NCI-H345 (cell line): ENCODE measurements at regions not wholly inside any gene's neighbourhood (a gene's known extent, or its start where the extent isn't known, plus 50 kb on each side); places are given as distances from the start of the nearest gene placed in this dataset.
"Not testable (repeated sequence)": the region's sequence is repeated elsewhere in the genome, so short reads cannot be mapped to it uniquely, and the experiment has no call there.

Experiments
- DNase-seq: peaks from one replicate; lab custom pipeline; 2025; lab: John Stamatoyannopoulos, UW

DNA sequence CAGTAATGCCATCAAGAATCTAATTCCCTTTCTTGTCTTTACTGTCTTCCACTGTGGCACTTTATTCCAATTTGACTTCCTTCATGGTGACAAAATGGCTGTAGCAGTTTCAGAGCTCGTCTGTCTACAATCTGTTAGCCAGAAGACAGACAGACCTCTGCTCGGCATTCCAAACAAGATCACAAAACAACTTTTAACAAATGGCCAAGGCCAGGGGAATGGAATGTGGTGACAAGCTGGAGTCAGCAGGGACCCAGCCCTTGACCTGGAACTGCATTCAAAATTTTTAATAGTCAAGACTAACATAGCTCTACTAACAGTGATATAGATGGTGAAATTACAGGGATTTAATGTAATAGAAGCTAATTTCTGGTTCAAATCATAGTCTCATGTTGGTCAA, 637.2 kb downstream of the ETS1 start:
- DNase-seq, result no peak

DNA sequence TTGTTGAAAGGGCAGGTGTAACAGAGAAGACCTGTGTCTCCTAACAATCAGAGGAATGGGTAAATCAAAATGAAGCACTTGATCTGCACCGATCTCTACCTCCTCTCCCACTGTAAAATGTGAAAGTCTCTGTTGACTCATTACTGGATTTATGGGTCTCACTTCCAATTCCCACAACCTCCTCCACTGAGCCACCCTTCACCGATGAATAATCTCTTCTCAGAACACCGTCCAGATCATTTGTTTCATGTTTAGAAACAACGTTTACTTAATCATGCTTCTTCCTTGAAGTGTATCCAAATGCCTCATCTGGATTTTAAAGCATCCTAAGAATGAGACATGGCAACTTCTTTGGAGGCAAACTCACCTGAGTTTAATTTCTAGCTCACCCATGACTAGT, 643.6 kb downstream of the ETS1 start:
- DNase-seq, result no peak

DNA sequence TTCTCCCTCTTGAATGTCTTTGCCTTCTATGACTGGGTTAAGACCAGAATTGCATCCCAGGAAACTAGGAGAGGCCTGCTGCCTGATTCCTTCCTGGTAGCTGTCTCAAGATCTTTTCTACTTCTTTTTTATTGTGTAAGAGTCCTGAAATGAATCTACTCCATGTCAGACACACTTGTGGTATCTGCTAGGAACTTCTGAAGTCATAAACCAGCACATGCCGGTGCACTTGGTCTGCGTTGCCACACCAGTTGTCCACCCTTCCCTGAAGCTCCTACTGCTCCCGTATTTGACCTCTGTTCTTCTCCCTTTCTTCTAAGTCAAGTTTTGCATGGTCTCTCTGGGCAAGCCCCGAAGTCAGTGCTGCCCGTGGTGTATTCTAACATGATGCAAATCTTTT, 644.2 kb downstream of the ETS1 start:
- DNase-seq, result no peak

DNA sequence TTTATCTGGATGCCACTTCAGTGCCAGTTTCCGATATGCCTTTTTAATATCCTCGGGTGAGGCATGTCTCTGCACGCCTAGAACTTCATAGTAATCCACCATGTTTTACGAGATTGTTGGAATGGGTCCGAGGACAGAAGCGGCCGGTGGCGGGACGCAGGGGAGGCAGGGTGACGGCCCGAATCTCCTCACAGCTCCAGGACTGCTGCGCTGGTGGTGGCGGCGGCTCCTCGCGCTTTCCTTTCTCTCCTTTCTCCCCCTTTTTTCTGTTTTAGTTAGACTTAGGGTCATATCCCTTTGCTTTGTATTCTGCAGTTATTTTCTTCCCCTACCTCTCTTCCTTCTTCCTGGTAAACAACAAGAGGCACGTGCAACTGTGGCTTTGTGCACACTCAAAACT, 645.8 kb downstream of the ETS1 start:
- DNase-seq, result not testable (repeated sequence)

DNA sequence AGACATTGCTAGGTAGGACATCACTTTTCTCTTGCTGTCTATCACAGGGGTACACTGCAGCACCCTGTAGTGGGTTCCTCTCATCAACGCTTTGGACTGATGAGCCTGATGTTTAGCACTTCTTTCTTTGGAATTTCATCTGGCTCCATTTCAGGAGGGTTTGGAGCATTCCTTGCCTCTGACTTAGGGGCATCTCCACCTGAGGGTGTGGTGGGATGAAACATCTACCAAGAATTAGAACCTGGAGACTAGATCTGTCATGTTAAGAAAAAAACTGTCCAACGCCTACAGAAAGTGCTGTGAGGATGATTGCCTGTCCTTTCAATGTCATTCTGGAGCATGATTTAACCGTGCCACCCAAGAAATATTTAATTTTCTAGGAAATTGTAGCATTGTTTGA, 648.4 kb downstream of the ETS1 start:
- DNase-seq, result no peak

DNA sequence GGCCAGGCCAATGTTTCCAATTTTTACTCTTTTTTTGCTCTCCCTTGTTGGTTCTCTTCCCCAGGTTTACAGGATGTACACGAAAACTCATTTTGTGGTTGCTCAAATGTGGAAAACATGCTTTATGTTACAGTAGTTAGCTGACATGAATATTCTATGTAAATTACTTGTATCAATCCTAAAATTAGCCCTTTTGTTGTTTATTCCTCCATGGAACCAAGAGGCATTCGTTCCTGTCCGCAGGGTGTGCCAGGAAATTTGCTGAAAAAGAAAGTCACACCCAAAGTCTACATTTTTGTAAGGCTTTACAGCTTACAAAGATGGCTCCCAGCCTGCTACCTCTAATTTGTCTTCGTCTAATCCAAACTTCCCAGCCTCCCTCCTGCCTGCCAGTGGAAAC, 652.3 kb downstream of the ETS1 start:
- no peak for DNase-seq

DNA sequence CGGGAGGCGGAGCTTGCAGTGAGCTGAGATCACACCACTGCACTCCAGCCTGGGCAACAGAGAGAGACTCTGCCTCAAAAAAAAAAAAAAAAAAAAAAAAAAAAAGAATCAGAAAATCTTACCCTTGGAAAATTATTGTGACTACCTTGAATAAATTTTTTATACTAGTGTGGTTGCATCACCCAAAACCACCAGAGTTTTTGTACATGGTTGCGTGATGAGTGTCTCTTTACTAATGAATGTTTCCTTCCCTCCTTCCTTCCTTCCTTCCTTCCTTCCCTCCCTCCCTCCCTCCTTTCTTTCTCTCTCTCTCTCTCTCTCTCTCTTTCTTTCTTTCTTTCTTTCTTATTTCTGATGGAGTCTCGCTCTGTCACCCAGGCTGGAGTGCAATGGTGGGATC, 653.4 kb downstream of the ETS1 start:
- DNase-seq, result not testable (repeated sequence)

DNA sequence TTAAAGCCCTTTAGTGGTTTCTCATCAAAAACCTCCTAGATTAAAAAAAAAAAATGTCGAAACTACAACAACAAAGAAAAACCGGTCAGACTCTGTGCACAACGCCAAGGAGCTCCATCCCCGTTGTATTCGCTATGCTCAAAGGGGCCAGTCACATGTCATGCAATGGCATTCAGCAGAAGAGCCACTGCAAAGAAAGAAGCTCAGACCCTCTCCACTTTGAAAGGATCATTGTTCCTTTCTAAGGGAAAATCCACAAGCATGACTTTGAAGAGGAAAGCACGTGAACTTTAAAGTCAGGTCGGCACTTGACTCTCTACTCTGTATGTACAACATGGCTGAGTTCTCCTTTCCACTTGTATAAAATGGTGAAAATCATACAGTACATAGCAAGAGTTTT, 655.6 kb downstream of the ETS1 start:
- no peak for DNase-seq

DNA sequence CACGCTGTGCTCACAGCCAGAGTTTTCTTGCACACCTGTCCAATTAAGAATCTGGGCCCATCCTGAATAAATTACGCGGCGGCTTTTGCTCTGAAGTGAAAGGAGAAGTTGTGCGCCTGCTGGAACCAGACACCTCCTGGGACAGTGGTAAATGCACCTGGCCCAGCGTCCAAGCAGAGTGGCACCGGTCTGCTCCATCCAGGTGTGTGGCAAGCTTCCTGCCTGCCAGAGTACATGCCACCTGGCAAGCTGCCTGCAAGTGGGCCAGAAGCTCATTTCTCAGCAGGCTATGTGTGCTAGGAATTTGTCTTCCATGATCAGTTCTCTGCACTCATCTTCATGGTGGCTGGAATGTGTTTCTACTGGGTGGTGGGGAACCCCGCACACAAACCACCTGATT, 660.6 kb downstream of the ETS1 start:
- peak; percentile 36 for DNase-seq

DNA sequence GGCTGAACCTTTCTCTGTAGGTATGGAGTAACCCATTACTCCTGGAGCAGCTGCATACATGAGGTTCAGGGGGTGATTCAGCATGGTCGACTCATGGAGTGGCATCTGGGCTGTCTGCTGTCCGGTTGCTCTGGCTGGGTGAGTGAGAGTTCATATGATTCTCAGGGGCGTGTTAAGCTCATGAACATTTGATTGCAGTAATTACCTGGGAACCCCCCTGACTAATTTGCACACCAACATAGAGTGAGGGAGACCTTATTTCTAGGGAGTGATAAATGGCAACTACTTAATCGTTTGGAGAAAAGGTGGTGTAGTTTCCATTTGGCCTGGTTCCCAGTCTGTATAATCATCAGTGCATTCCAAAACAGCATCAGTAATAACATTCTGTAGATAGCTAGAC, 661.9 kb downstream of the ETS1 start:
- DNase-seq, result no peak

DNA sequence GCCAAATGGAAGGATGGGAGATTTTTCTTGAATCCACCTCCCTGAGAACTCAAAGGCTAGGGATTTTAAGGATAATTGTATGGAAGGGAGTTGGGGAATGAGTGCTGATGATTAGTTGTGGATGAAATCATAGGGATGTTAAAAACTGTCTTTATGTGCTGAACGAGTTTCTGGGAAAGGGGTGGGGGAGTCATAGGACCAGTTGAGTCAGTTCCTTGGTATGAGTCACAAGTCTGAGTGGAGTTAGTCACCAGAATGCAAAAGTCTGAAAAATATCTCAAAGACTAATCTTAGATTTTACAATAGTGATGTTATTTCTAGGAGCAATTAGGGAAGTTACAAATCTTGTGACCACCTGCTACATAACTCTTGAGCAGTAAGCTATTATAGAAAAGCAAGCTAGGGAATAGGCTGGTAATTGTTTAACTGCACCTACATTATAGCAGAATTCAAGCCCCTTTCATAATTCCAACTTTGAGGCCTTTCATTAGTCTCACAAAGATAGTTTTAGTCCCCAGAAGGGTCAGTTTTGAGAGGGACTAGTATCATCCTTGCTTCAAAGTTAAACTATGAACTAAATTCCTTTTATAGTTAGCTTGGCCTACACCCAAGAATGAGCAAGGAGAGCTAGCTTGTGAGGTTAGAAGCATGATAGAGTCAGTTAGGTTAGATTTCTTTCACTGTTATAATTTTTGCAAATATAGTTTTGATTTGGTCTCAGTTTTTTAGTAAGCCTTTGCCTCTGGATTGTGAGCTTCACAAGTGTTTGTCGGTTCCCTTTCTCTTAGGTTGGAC, 668.0 kb downstream of the ETS1 start:
- DNase-seq, result no peak

DNA sequence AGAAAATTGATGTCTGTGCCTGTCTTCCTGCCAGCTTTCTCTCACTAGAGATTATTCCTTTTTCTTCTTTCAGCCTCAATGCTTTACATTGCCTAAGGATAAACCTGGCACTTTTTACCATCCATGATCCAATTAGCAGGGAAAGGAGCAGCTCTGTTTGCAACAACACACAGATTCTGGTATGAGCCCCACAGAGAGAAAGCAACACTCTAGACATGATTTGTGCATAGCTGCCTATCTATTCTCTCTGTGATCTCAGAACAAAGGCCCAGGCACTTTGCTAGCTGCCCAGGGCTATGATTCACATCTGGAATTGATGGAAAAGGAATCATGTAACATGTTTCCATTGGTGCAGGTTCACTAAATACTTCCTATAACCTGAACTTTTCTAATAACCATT, 685.0 kb downstream of the ETS1 start:
- no peak for DNase-seq

DNA sequence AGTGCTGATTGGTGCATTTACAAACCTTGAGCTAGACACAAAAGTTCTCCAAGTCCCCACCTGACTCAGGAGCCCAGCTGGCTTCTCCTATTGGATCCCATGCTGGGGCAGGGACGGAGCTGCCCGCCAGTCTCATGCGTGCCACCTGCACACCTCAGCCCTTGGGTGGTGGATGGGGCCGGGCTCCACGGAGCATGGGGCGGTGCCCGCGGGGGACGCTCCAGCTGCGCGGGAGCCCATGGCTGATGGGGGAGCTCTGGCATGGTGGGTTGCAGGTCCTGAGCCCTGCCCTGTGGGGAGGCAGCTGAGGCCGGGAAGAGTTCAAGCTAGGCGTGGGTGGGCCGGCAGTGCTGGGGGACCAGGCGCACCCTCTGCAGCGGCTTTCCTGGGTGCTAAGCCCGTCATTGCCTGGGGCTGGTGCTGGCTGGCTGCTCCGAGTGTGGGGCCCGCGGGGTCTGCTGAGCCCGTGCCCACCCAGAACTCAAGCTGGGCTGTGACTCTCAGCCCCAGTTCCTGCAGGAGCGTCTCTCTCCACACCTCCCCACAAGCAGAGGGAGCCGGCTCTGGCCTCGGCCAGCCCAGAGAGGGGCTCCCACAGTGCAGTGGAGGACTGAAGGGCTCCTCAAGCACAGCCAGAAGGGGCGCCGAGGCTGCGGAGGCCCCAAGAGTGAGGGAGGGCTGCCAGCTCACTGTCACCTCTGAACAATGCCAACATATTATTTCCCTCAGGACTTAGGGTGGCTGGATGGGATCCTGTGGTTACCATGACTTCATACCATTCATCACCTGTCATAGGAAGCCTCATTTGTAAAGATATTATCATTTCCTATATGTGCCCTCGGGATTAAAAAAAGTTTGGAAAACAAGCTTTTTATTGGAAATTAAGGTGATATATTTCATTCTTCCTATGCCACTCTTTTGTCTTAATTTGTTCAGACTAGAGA, 688.7 kb downstream of the ETS1 start:
- DNase-seq, result no peak

DNA sequence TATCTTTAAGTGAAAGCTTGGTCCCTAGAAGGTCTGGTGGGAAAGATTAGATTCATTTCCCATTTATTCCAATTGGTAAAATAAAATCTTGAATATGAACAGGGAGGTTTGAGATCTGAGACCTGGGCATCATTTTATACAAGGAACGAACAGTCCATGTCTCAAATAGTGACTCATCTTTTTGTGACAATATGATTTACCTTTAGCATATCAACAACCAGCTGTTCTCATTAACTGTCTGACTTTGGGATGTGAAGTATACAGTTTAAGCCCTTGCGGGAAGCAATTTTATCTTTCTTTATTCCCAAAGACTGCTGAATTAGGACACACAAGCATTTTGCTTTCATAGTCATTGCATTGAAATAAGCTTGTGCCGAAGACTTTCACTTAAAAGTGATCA, 691.6 kb downstream of the ETS1 start:
- no peak for DNase-seq

DNA sequence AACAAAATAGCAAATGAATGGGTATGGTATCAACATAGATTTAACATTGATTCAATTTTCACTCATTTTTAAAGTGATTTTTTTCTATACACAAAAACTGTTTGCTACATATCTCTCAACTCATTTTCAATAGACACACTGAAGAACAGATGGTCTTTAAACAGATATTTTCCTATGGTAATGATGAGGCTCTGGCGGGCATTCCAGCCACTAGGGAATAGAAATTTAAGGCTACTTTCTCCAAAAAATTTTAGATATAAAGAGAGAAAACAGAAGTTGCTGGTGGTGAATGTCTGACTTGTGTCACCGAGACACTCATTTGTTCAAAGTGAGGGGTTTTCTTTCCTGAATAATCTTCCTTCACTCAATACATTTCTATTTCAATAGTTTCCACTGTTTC, 693.0 kb downstream of the ETS1 start:
- DNase-seq, result no peak

DNA sequence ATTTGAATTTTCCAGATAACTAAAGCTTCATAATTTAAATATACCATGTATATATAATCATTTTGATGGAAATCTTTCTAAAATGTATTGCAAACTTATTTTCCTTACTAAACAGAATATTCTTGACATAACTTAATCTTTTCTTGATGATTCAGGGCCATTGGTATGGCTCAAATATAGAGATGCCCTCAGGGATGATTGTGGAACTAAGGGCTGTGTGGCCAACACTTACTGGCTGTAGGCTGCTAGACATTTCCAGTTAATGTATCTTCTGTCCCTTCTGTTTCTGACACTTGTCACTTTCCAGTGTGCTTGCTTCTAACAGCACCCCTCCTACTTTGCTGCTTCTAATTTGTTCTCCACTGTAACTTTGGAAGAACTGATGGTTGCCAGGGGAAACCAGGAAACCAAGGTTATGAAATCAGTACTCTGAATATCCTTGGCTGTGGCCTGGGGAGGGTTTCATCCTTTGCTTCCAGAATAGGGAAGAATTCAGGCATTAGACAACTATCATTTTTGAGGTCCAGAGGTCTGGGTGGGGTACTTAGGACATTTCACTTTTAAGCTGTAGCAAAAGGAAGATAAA, 697.2 kb downstream of the ETS1 start:
- no peak for DNase-seq

DNA sequence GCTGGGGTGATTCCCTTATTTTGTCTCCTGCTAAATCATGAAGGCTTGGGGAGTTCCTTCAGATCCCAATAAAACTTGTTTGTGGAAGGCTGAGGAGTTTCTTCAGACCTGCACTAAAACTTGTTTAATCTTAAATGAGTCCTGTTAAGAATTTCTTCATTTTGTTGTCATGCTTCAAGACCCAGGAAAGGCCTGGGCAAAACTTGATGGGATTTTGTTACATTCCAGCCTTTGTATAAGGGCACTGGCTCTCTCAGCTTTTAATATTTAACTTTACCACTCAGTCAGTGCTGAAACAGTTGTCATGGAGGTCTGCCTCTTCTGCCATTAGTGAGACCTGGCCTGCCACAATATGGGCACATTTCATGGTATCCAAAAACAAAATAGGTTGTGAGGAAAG, 699.0 kb downstream of the ETS1 start:
- DNase-seq, result no peak

DNA sequence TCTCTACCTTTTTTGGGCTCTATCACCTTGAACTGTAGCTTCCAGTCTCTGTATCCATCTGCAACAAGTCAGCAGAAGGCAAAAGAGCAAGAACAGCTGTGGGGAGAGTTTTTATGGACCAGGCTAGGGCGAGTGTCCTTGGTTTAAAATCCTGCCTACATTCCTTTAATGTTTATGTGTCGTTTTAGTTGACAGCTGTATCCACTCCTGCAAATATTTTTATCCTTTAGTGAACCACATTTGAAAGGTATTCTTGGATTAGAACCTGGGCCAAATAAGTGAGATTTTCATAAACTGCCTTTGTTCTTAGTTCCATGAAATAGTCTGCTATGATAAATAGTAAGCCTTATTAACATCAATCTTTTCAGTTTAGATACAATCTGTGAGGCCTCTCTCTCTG, 712.2 kb downstream of the ETS1 start:
- no peak for DNase-seq

DNA sequence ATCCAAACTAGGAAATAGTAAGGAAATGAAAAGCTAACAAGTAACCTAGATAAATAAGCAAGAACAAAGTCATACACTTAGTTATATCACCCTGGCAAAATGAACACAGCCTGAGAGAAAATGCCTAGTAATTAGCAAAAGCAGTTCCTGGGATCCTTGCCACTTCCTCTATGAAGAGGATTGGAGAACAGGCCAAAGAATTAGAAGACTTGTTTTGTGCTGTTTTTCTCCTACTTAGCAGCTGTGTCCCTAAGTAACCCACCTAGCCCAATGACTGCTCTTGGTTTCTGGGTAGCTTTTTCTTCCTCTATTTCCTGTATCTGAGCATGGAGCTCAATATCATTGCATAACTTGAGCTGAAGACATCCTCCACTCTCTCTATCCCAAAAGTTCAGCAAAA, 713.9 kb downstream of the ETS1 start:
- no peak for DNase-seq

DNA sequence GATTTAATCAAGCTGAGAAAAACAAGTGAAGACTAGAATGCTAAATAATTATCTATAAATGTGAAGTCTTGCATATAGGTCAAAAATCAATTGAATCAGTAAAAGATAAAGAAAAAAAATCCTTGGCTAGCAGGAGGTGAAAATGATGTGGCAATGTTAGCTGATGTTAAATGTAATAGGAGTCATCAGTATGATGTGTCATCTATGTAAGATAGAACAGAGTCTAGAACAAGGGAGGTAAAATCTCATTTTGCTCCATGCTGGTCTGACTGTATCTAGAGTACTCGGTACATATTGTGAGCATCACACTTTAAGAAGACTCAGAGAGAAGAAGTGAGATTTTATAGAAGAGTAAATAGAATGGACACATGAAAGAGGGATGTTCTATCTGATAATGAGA, 721.2 kb downstream of the ETS1 start:
- DNase-seq, result no peak

DNA sequence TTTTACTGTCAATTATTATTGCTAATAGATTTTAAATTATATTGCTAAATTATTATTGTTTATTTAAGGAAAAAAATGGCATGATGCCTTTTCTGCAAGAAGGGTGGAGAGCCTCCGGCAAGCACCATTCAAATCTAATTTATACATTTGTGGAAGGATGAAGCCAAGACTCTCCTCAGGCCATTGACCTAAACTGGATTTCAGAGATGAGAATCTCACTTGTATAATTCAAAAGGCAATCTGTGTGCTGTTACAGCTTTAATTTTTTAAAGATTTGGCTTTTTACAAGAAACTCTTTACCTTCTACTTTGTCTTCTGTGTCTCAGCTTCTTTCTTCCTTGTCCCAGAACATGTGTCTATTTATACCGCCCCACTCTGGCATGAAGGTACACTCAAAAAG, 722.5 kb downstream of the ETS1 start:
- no peak for DNase-seq

DNA sequence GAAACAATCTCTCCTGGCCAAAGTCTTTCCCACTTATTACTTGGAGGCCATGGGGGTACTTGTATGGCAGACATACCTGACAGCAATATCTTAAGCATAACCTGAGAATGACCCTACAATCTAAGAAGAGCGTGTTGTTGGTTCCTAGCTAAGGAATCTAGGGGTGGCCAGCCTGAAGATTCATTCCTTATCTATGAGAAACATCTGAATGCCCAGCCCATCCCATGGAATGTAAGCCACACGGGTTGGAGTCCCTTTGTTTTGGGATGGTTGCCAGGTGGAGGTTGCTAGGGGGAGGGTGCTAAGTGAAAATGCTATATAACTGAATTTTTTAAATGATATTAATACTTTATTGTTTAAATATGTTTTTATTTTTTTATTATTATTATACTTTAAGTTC, 725.0 kb downstream of the ETS1 start:
- no peak for DNase-seq

DNA sequence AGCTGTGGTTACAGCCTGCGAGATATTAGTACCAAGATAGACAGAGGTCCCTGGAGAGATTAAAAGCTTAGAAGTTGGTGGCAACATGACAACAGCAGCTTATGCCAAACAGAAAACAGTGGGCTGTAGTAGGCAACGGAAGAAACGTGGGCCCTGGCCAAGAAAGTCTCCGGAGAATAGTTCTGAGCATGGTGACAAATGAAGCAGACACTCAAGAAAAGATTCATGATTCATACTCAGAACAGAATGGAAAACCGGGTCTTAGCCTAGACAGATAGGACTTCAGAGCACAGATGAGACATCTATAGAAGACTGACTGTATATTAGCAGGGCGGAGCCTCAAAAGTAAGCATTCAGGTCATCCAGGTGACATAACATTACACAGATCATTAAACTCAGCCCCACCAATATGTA, 727.4 kb downstream of the ETS1 start:
- DNase-seq, result no peak
